GM19240 (cell line): ENCODE measurements at regions not wholly inside any gene's neighbourhood (a gene's known extent, or its start where the extent isn't known, plus 50 kb on each side); places are given as distances from the start of the nearest gene placed in this dataset.

Experiments used
- DNase-seq: peaks from one replicate; pipeline ENCODE4 v3.0.0; 2011; ENCODE audit warnings: low spot score; ENCODE audit not compliant: insufficient read length

GRCh38 chr9:17846948-17847655 lies 268.2 kb downstream of the SH3GL2 start:
- DNase-seq = no peak

- DNase-seq = no peak
Measured at GRCh38 chr9:17847908-17848307, 269.0 kb downstream of the SH3GL2 start.

GRCh38 chr9:17852108-17852507 lies 273.2 kb downstream of the SH3GL2 start:
- no peak for DNase-seq

GRCh38 chr9:17854487-17854886 lies 275.6 kb downstream of the SH3GL2 start:
- no peak for DNase-seq

GRCh38 chr9:17856995-17857394 lies 278.1 kb downstream of the SH3GL2 start:
- DNase-seq = no peak

- no peak for DNase-seq
Measured at GRCh38 chr9:17859228-17859627, 280.4 kb downstream of the SH3GL2 start.

- no peak for DNase-seq
Measured at GRCh38 chr9:17859987-17860386, 281.1 kb downstream of the SH3GL2 start.

GRCh38 chr9:17862101-17862500 lies 283.2 kb downstream of the SH3GL2 start:
- no peak for DNase-seq

- no peak for DNase-seq
Measured at GRCh38 chr9:17862629-17863028, 283.8 kb downstream of the SH3GL2 start.

- no peak for DNase-seq
Measured at GRCh38 chr9:17863213-17863883, 284.5 kb downstream of the SH3GL2 start.

- no peak for DNase-seq
Measured at GRCh38 chr9:17863924-17864323, 285.1 kb downstream of the SH3GL2 start.

- DNase-seq = no peak
Measured at GRCh38 chr9:17864951-17865350, 286.1 kb downstream of the SH3GL2 start.

- no peak for DNase-seq
Measured at GRCh38 chr9:17865881-17866280, 287.0 kb downstream of the SH3GL2 start.

GRCh38 chr9:17870722-17871121 lies 291.9 kb downstream of the SH3GL2 start:
- no peak for DNase-seq

GRCh38 chr9:17871213-17871890 lies 292.5 kb downstream of the SH3GL2 start:
- DNase-seq = no peak

GRCh38 chr9:17875886-17876285 lies 297.0 kb downstream of the SH3GL2 start:
- no peak for DNase-seq

GRCh38 chr9:17876687-17877086 lies 297.8 kb downstream of the SH3GL2 start:
- DNase-seq = no peak

GRCh38 chr9:17878810-17879370 lies 300.0 kb downstream of the SH3GL2 start:
- no peak for DNase-seq

GRCh38 chr9:17881371-17881770 lies 302.5 kb downstream of the SH3GL2 start:
- no peak for DNase-seq

- DNase-seq = no peak
Measured at GRCh38 chr9:17882688-17883594, 304.1 kb downstream of the SH3GL2 start.

- no peak for DNase-seq
Measured at GRCh38 chr9:17888066-17888465, 309.2 kb downstream of the SH3GL2 start.
